ENCODE measurements at regions not wholly inside any gene's neighbourhood (a gene's known extent, or its start where the extent isn't known, plus 50 kb on each side); places are given as distances from the start of the nearest gene placed in this dataset.

- Histone ChIP-seq H2AFZ (ENCODE audit: low read depth, low read length) (no peak overlapping the region), H3K9me3 (ENCODE audit: low read length) (no peaks in the 10 kb centered on the region), H3K4me3 (ENCODE audit: low read length) (no peak overlapping the region), H3K27me3 (ENCODE audit: insufficient read depth, low read length) (no peaks in the 10 kb centered on the region), H3K36me3 (ENCODE audit: insufficient read depth, low read length) (peaks cover 33% of the 10 kb centered on the region), H3K4me1 (ENCODE audit: insufficient read depth, low read length) (peaks cover 13% of the 10 kb centered on the region)
Observed at GRCh38 chr5:168211936-168212335, 79.5 kb upstream of the WWC1 start.

- H3K36me3 ChIP-seq (ENCODE audit: insufficient read depth, low read length) = peaks cover 49% of the 10 kb centered on the region
- H2AFZ ChIP-seq (ENCODE audit: low read depth, low read length) = no peak overlapping the region
- H3K9me3 ChIP-seq (ENCODE audit: low read length) = no peaks in the 10 kb centered on the region
- no peaks in the 10 kb centered on the region for H3K27me3 ChIP-seq (ENCODE audit: insufficient read depth, low read length)
- no peak overlapping the region for H3K4me3 ChIP-seq (ENCODE audit: low read length)
- peaks cover 7% of the 10 kb centered on the region for H3K4me1 ChIP-seq (ENCODE audit: insufficient read depth, low read length)
Observed at GRCh38 chr5:168214071-168214470, 77.4 kb upstream of the WWC1 start.

GRCh38 chr5:168214886-168215285 is 76.6 kb upstream of the WWC1 start:
- Histone ChIP-seq H3K36me3 (ENCODE audit: insufficient read depth, low read length) (peaks cover 49% of the 10 kb centered on the region), H3K4me1 (ENCODE audit: insufficient read depth, low read length) (peaks cover 7% of the 10 kb centered on the region), H3K9me3 (ENCODE audit: low read length) (no peaks in the 10 kb centered on the region), H2AFZ (ENCODE audit: low read depth, low read length) (no peak overlapping the region), H3K4me3 (ENCODE audit: low read length) (no peak overlapping the region), H3K27me3 (ENCODE audit: insufficient read depth, low read length) (no peaks in the 10 kb centered on the region)

GRCh38 chr5:168215646-168216045 is 75.8 kb upstream of the WWC1 start:
- Histone ChIP-seq H3K4me3 (ENCODE audit: low read length) (no peak overlapping the region), H2AFZ (ENCODE audit: low read depth, low read length) (no peak overlapping the region), H3K36me3 (ENCODE audit: insufficient read depth, low read length) (peaks cover 49% of the 10 kb centered on the region), H3K27me3 (ENCODE audit: insufficient read depth, low read length) (no peaks in the 10 kb centered on the region), H3K9me3 (ENCODE audit: low read length) (no peaks in the 10 kb centered on the region), H3K4me1 (ENCODE audit: insufficient read depth, low read length) (peaks cover 7% of the 10 kb centered on the region)

- H2AFZ ChIP-seq (ENCODE audit: low read depth, low read length) = no peak overlapping the region
- no peak overlapping the region for H3K4me3 ChIP-seq (ENCODE audit: low read length)
- H3K9me3 ChIP-seq (ENCODE audit: low read length) = no peaks in the 10 kb centered on the region
- peaks cover 56% of the 10 kb centered on the region for H3K36me3 ChIP-seq (ENCODE audit: insufficient read depth, low read length)
- peaks cover 7% of the 10 kb centered on the region for H3K4me1 ChIP-seq (ENCODE audit: insufficient read depth, low read length)
- H3K27me3 ChIP-seq (ENCODE audit: insufficient read depth, low read length) = no peaks in the 10 kb centered on the region
Observed at GRCh38 chr5:168216989-168217388, 74.5 kb upstream of the WWC1 start.

- H3K9me3 ChIP-seq (ENCODE audit: low read length) = no peaks in the 10 kb centered on the region
- H3K4me3 ChIP-seq (ENCODE audit: low read length) = no peak overlapping the region
- no peaks in the 10 kb centered on the region for H3K27me3 ChIP-seq (ENCODE audit: insufficient read depth, low read length)
- H3K36me3 ChIP-seq (ENCODE audit: insufficient read depth, low read length) = peaks cover 56% of the 10 kb centered on the region
- H2AFZ ChIP-seq (ENCODE audit: low read depth, low read length) = no peak overlapping the region
- H3K4me1 ChIP-seq (ENCODE audit: insufficient read depth, low read length) = peaks cover 7% of the 10 kb centered on the region
Observed at GRCh38 chr5:168217497-168217896, 73.9 kb upstream of the WWC1 start.

GRCh38 chr5:168218746-168219145 is 72.7 kb upstream of the WWC1 start:
- H3K4me1 ChIP-seq (ENCODE audit: insufficient read depth, low read length) = peaks cover 7% of the 10 kb centered on the region
- no peak overlapping the region for H3K4me3 ChIP-seq (ENCODE audit: low read length)
- no peaks in the 10 kb centered on the region for H3K9me3 ChIP-seq (ENCODE audit: low read length)
- no peaks in the 10 kb centered on the region for H3K27me3 ChIP-seq (ENCODE audit: insufficient read depth, low read length)
- H3K36me3 ChIP-seq (ENCODE audit: insufficient read depth, low read length) = peaks cover 59% of the 10 kb centered on the region
- no peak overlapping the region for H2AFZ ChIP-seq (ENCODE audit: low read depth, low read length)

- Histone ChIP-seq H3K27me3 (ENCODE audit: insufficient read depth, low read length) (no peaks in the 10 kb centered on the region), H3K36me3 (ENCODE audit: insufficient read depth, low read length) (peaks cover 49% of the 10 kb centered on the region), H3K4me1 (ENCODE audit: insufficient read depth, low read length) (peaks cover 7% of the 10 kb centered on the region), H3K9me3 (ENCODE audit: low read length) (no peaks in the 10 kb centered on the region), H3K4me3 (ENCODE audit: low read length) (no peak overlapping the region), H2AFZ (ENCODE audit: low read depth, low read length) (no peak overlapping the region)
Observed at GRCh38 chr5:168219515-168220410, 71.7 kb upstream of the WWC1 start.

GRCh38 chr5:168224085-168224484 is 67.4 kb upstream of the WWC1 start:
- Histone ChIP-seq H3K27me3 (ENCODE audit: insufficient read depth, low read length) (no peaks in the 10 kb centered on the region), H3K4me3 (ENCODE audit: low read length) (no peak overlapping the region), H3K9me3 (ENCODE audit: low read length) (no peaks in the 10 kb centered on the region), H2AFZ (ENCODE audit: low read depth, low read length) (no peak overlapping the region), H3K4me1 (ENCODE audit: insufficient read depth, low read length) (peaks cover 5% of the 10 kb centered on the region), H3K36me3 (ENCODE audit: insufficient read depth, low read length) (peaks cover 40% of the 10 kb centered on the region)

GRCh38 chr5:168226012-168226411 is 65.4 kb upstream of the WWC1 start:
- Histone ChIP-seq H3K36me3 (ENCODE audit: insufficient read depth, low read length) (peaks cover 56% of the 10 kb centered on the region), H3K4me3 (ENCODE audit: low read length) (no peak overlapping the region), H3K4me1 (ENCODE audit: insufficient read depth, low read length) (no peaks in the 10 kb centered on the region), H3K27me3 (ENCODE audit: insufficient read depth, low read length) (no peaks in the 10 kb centered on the region), H3K9me3 (ENCODE audit: low read length) (no peaks in the 10 kb centered on the region), H2AFZ (ENCODE audit: low read depth, low read length) (no peak overlapping the region)

- no peaks in the 10 kb centered on the region for H3K4me1 ChIP-seq (ENCODE audit: insufficient read depth, low read length)
- no peak overlapping the region for H2AFZ ChIP-seq (ENCODE audit: low read depth, low read length)
- no peaks in the 10 kb centered on the region for H3K27me3 ChIP-seq (ENCODE audit: insufficient read depth, low read length)
- no peaks in the 10 kb centered on the region for H3K9me3 ChIP-seq (ENCODE audit: low read length)
- H3K4me3 ChIP-seq (ENCODE audit: low read length) = no peak overlapping the region
- H3K36me3 ChIP-seq (ENCODE audit: insufficient read depth, low read length) = peaks cover 55% of the 10 kb centered on the region
Observed at GRCh38 chr5:168227001-168227400, 64.4 kb upstream of the WWC1 start.

- H3K4me3 ChIP-seq (ENCODE audit: low read length) = no peak overlapping the region
- no peak overlapping the region for H2AFZ ChIP-seq (ENCODE audit: low read depth, low read length)
- peaks cover 52% of the 10 kb centered on the region for H3K36me3 ChIP-seq (ENCODE audit: insufficient read depth, low read length)
- no peaks in the 10 kb centered on the region for H3K9me3 ChIP-seq (ENCODE audit: low read length)
- H3K27me3 ChIP-seq (ENCODE audit: insufficient read depth, low read length) = no peaks in the 10 kb centered on the region
- H3K4me1 ChIP-seq (ENCODE audit: insufficient read depth, low read length) = no peaks in the 10 kb centered on the region
Observed at GRCh38 chr5:168227973-168228615, 63.4 kb upstream of the WWC1 start.

GRCh38 chr5:168228668-168229067 is 62.8 kb upstream of the WWC1 start:
- H3K4me1 ChIP-seq (ENCODE audit: insufficient read depth, low read length) = no peaks in the 10 kb centered on the region
- H3K9me3 ChIP-seq (ENCODE audit: low read length) = no peaks in the 10 kb centered on the region
- peaks cover 52% of the 10 kb centered on the region for H3K36me3 ChIP-seq (ENCODE audit: insufficient read depth, low read length)
- no peaks in the 10 kb centered on the region for H3K27me3 ChIP-seq (ENCODE audit: insufficient read depth, low read length)
- H2AFZ ChIP-seq (ENCODE audit: low read depth, low read length) = no peak overlapping the region
- H3K4me3 ChIP-seq (ENCODE audit: low read length) = no peak overlapping the region

Measured in neuron (in vitro differentiated cells).